Fibroblast of lung (primary cell): ENCODE measurements at regions not wholly inside any gene's neighbourhood (a gene's known extent, or its start where the extent isn't known, plus 50 kb on each side); places are given as distances from the start of the nearest gene placed in this dataset.

Source experiments
- DNase-seq, 2 donors: peaks; one replicate each; pipeline versions ENCODE4 v3.0.0 to v3.0.0-alpha.2; 2010; ENCODE audit warnings: low read depth in 2 of 2
- H2AFZ ChIP-seq: 2 replicates; pipeline ENCODE4 v1.5.1; 2012; ENCODE audit warnings: low read length, control low read depth, inconsistent platforms
- H3K27ac ChIP-seq: 2 replicates; pipeline ENCODE4 v1.5.1; 2011; ENCODE audit warnings: low read length, control low read depth; ENCODE audit not compliant: insufficient read depth
- H3K27me3 ChIP-seq: 2 replicates; pipeline ENCODE4 v1.5.1; 2011; ENCODE audit warnings: mild to moderate bottlenecking, low read length; ENCODE audit not compliant: control insufficient read depth, insufficient read depth
- H3K36me3 ChIP-seq: 2 replicates; pipeline ENCODE4 v1.5.1; 2011; ENCODE audit warnings: low read length; ENCODE audit not compliant: control insufficient read depth, insufficient read depth
- H3K4me1 ChIP-seq: 2 replicates; pipeline ENCODE4 v1.5.1; 2011; ENCODE audit warnings: low read length; ENCODE audit not compliant: control insufficient read depth, insufficient read depth; ENCODE audit errors: extremely low read depth
- H3K4me2 ChIP-seq: 2 replicates; pipeline ENCODE4 v1.5.1; 2011; ENCODE audit warnings: low read length, control low read depth; ENCODE audit not compliant: insufficient read depth; ENCODE audit errors: extremely low read depth
- H3K4me3 ChIP-seq, 4 experiments: fragments of 200-600 bp in 1 of 4; sonication (generic) in 1 of 4; replicated peaks in 1 of 4; 2 replicates each; pipeline ENCODE4 v1.5.1; 2011 to 2016; ENCODE audit warnings: low read length in 4 of 4, low read depth in 3 of 4, mild to moderate bottlenecking in 3 of 4, control low read depth in 2 of 4, inconsistent platforms in 1 of 4, mixed read lengths in 1 of 4; ENCODE audit not compliant: insufficient read depth in 1 of 4; ENCODE audit errors: control extremely low read depth in 1 of 4
- H3K79me2 ChIP-seq: 2 replicates; pipeline ENCODE4 v1.5.1; 2012; ENCODE audit warnings: mild to moderate bottlenecking, low read length, inconsistent platforms; ENCODE audit not compliant: control insufficient read depth, insufficient read depth
- H3K9ac ChIP-seq: 2 replicates; pipeline ENCODE4 v1.5.1; 2011; ENCODE audit warnings: mild to moderate bottlenecking, low read length, control low read depth; ENCODE audit not compliant: insufficient read depth
- H3K9me3 ChIP-seq: 2 replicates; pipeline ENCODE4 v1.5.1; 2012; ENCODE audit warnings: low read depth, low read length; ENCODE audit not compliant: control insufficient read depth, insufficient read depth
- H4K20me1 ChIP-seq: 2 replicates; pipeline ENCODE4 v1.5.1; 2011; ENCODE audit warnings: low read length; ENCODE audit not compliant: control insufficient read depth, insufficient read depth; ENCODE audit errors: extremely low read depth
- EZH2 ChIP-seq: IDR thresholded peaks from 2 replicates; pipeline ENCODE4 v1.5.1; 2012; ENCODE audit warnings: low read length, control low read depth, mild to moderate bottlenecking; ENCODE audit errors: missing control alignments
- TF ChIP-seq, protein P1 (sequence below), 2 donors: IDR thresholded peaks in 1 of 2; conservative IDR thresholded peaks in 1 of 2; 1 replicate in 1 of 2; 2 replicates in 1 of 2; pipeline ENCODE4 v1.5.1; 2011 to 2012; ENCODE audit warnings: low read length in 2 of 2, control low read depth in 1 of 2, inconsistent platforms in 1 of 2, low read depth in 1 of 2, mild to moderate bottlenecking in 1 of 2

DNA sequence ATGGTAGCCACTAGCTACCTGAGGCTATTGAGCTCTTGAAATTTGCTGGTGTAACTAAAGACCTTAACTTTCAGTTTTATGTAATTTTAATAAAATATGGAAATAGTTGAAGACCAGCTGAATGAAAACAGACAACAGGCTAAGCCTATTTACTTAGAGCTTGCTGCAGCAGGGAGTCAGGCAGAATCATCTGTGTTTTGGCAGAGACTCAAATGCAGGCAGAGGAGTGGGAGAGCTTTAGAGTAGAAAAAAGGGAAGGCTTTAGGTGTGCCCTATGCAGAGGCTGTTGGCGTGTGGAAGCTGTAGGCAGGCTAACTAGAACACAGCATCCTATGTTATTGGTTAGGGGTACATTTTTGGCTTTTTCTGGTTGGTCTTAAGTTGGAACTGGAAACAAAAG lies 304.9 kb upstream of the NBEA start:
- Histone ChIP-seq H3K36me3 (no peaks in the 10 kb centered on the region), H3K27ac (no peak overlapping the region), H3K4me2 (no peak overlapping the region), H3K79me2 (no peaks in the 10 kb centered on the region), H4K20me1 (no peaks in the 10 kb centered on the region), H3K4me1 (no peaks in the 10 kb centered on the region), H2AFZ (no peak overlapping the region), H3K9ac (no peak overlapping the region), H3K27me3 (no peaks in the 10 kb centered on the region), H3K4me3 (no peak overlapping the region), H3K9me3 (no peaks in the 10 kb centered on the region)
- no peak for DNase-seq
- no peak for TF ChIP-seq EZH2
- TF ChIP-seq, protein P1, sequence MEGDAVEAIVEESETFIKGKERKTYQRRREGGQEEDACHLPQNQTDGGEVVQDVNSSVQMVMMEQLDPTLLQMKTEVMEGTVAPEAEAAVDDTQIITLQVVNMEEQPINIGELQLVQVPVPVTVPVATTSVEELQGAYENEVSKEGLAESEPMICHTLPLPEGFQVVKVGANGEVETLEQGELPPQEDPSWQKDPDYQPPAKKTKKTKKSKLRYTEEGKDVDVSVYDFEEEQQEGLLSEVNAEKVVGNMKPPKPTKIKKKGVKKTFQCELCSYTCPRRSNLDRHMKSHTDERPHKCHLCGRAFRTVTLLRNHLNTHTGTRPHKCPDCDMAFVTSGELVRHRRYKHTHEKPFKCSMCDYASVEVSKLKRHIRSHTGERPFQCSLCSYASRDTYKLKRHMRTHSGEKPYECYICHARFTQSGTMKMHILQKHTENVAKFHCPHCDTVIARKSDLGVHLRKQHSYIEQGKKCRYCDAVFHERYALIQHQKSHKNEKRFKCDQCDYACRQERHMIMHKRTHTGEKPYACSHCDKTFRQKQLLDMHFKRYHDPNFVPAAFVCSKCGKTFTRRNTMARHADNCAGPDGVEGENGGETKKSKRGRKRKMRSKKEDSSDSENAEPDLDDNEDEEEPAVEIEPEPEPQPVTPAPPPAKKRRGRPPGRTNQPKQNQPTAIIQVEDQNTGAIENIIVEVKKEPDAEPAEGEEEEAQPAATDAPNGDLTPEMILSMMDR (conservative IDR thresholded peaks at IDR 0.05 in 1 of 2, IDR thresholded peaks at IDR 0.05 in 1 of 2; ENCODE audit: low read depth in 1 of 2, low read length in 2 of 2), result no peak

DNA sequence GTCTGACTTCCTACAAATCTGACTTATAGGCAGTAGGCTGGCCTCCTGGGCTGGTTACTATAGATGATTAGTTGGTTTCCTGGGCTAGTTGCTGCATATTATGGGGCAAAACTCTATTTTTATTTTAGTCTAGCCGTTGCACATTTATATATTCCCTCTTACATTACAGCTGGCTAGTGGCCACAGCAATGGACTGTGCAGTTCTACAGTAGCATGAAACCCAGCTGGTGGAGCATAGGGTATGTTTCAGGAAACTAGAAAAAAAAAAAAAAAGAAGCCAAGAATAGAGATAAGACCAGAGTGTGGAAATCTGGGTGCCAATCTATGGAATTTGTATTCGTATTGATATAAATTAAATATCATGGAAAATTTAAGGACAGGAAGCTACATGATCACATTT lies 304.4 kb upstream of the NBEA start:
- Histone ChIP-seq H3K27me3 (no peaks in the 10 kb centered on the region), H3K36me3 (no peaks in the 10 kb centered on the region), H3K79me2 (no peaks in the 10 kb centered on the region), H4K20me1 (no peaks in the 10 kb centered on the region), H3K9ac (no peak overlapping the region), H3K4me3 (no peak overlapping the region), H3K27ac (no peak overlapping the region), H2AFZ (no peak overlapping the region), H3K4me2 (no peak overlapping the region), H3K9me3 (no peaks in the 10 kb centered on the region), H3K4me1 (no peaks in the 10 kb centered on the region)
- TF ChIP-seq EZH2, result no peak
- TF ChIP-seq, protein P1 (conservative IDR thresholded peaks at IDR 0.05 in 1 of 2, IDR thresholded peaks at IDR 0.05 in 1 of 2; ENCODE audit: low read depth in 1 of 2, low read length in 2 of 2), result no peak
- no peak for DNase-seq

DNA sequence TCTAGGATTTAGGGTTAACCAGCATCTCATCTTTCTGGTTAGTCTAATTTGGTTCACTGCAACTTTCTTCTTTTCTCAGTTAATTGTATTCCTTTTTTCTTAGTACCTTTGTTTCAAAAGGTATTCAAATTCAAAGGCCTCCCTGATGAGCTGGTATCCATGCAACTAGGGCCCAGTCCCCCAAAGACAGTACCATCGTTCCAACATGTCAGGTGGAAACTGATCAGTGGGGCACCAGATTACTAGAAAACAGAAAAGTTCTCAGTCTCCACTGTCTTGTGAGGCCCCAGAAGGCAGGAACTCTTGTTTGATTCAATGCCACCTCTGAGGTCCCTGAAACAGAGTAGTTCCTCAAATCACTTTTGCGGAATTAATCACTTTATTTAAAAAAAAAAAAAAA lies 303.2 kb upstream of the NBEA start:
- no peaks in the 10 kb centered on the region for H3K9me3 ChIP-seq
- no peak overlapping the region for H3K27ac ChIP-seq
- no peak overlapping the region for H3K4me2 ChIP-seq
- H2AFZ ChIP-seq, result no peak overlapping the region
- no peaks in the 10 kb centered on the region for H3K27me3 ChIP-seq
- H3K4me3 ChIP-seq, result no peak overlapping the region
- no peaks in the 10 kb centered on the region for H4K20me1 ChIP-seq
- no peaks in the 10 kb centered on the region for H3K36me3 ChIP-seq
- no peak for TF ChIP-seq EZH2
- TF ChIP-seq, protein P1 (conservative IDR thresholded peaks at IDR 0.05 in 1 of 2, IDR thresholded peaks at IDR 0.05 in 1 of 2; ENCODE audit: low read depth in 1 of 2, low read length in 2 of 2), result no peak
- H3K4me1 ChIP-seq, result no peaks in the 10 kb centered on the region
- no peaks in the 10 kb centered on the region for H3K79me2 ChIP-seq
- no peak for DNase-seq
- H3K9ac ChIP-seq, result no peak overlapping the region
